Astrocyte (in vitro differentiated cells and primary cell): ENCODE measurements at regions not wholly inside any gene's neighbourhood (a gene's known extent, or its start where the extent isn't known, plus 50 kb on each side); places are given as distances from the start of the nearest gene placed in this dataset.

Experiments used
- CTCF ChIP-seq: IDR thresholded peaks from 2 replicates; pipeline ENCODE4 v1.5.1; 2011; ENCODE audit warnings: low read depth, mild to moderate bottlenecking, inconsistent platforms, low read length, moderate library complexity; ENCODE audit not compliant: insufficient read depth
- EZH2 ChIP-seq: IDR thresholded peaks from 2 replicates; pipeline ENCODE4 v1.6.1; 2012; ENCODE audit warnings: mild to moderate bottlenecking, low read length, inconsistent platforms; ENCODE audit not compliant: insufficient read depth

GRCh38 chr4:24368801-24369200 lies 215.6 kb downstream of the DHX15 start:
- TF ChIP-seq CTCF: no peak
- no peak for TF ChIP-seq EZH2
